BLaER1 treated with 17β-estradiol and CSF1 and Interleukin-3, amounts not matched to agents 10 nM and 100 nM (cell line): ENCODE measurements at regions not wholly inside any gene's neighbourhood (a gene's known extent, or its start where the extent isn't known, plus 50 kb on each side); places are given as distances from the start of the nearest gene placed in this dataset.
"Not testable (repeated sequence)": the region's sequence is repeated elsewhere in the genome, so short reads cannot be mapped to it uniquely, and the experiment has no call there.

Source experiments
- H3K27ac ChIP-seq, 11 experiments: shearing (Covaris generic); formaldehyde crosslinking; 2 replicates each; pipeline ENCODE4 v1.8.1; 2022
- H3K27me3 ChIP-seq, 11 experiments: shearing (Covaris generic); formaldehyde crosslinking; 2 replicates each; pipeline ENCODE4 v1.8.1; 2022
- H3K36me3 ChIP-seq, 11 experiments: shearing (Covaris generic); formaldehyde crosslinking; 2 replicates each; pipeline ENCODE4 v1.8.1; 2022
- H3K4me1 ChIP-seq, 10 experiments: shearing (Covaris generic); formaldehyde crosslinking; 2 replicates each; pipeline ENCODE4 v1.8.1; 2022
- H3K4me2 ChIP-seq, 11 experiments: shearing (Covaris generic); formaldehyde crosslinking; 2 replicates each; pipeline ENCODE4 v1.8.1; 2022
- H3K4me3 ChIP-seq, 10 experiments: shearing (Covaris generic); formaldehyde crosslinking; 2 replicates each; pipeline ENCODE4 v1.8.1; 2022
- H3K9ac ChIP-seq, 11 experiments: shearing (Covaris generic); formaldehyde crosslinking; 2 replicates each; pipeline ENCODE4 v1.8.1; 2022
- H3K9me3 ChIP-seq, 11 experiments: shearing (Covaris generic); formaldehyde crosslinking; replicated peaks in 1 of 11; 2 replicates each; pipeline ENCODE4 v1.8.1; 2022
- H4K20me1 ChIP-seq, 11 experiments: shearing (Covaris generic); formaldehyde crosslinking; 2 replicates each; pipeline ENCODE4 v1.8.1; 2022
- Cebpa-rat ChIP-seq, 11 experiments: shearing (Covaris generic); IDR thresholded peaks; 2 replicates each; pipeline ENCODE4 v1.8.1; 2022

DNA sequence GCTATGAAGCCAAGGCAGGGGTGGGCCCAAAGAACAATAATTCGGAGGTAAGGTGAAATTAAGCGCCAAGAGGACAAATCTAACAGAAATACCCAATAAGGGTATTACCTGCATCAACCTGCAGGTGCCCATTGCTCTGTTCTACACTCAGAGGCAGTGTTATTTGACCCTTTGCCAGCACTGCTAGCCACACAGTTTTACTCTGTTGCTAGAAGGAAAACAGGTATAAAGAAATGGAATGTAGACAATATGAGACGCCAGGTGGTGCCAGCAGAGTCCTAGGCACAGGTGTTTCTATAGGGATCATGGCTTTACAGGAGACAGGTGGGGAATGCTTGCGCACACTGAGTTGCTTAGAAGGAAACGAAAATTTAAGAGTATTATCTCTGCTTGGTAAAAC, 201.3 kb downstream of the HTR1A start:
- no peaks in the 10 kb centered on the region for H3K27me3 ChIP-seq
- no peak overlapping the region for H3K4me3 ChIP-seq
- no peaks in the 10 kb centered on the region for H4K20me1 ChIP-seq
- no peak for TF ChIP-seq Cebpa-rat (IDR thresholded peaks at IDR 0.05)
- H3K27ac ChIP-seq = no peak overlapping the region
- no peaks in the 10 kb centered on the region for H3K9me3 ChIP-seq
- H3K4me2 ChIP-seq = no peak overlapping the region
- H3K36me3 ChIP-seq = no peaks in the 10 kb centered on the region
- no peak overlapping the region for H3K9ac ChIP-seq
- H3K4me1 ChIP-seq = no peaks in the 10 kb centered on the region

DNA sequence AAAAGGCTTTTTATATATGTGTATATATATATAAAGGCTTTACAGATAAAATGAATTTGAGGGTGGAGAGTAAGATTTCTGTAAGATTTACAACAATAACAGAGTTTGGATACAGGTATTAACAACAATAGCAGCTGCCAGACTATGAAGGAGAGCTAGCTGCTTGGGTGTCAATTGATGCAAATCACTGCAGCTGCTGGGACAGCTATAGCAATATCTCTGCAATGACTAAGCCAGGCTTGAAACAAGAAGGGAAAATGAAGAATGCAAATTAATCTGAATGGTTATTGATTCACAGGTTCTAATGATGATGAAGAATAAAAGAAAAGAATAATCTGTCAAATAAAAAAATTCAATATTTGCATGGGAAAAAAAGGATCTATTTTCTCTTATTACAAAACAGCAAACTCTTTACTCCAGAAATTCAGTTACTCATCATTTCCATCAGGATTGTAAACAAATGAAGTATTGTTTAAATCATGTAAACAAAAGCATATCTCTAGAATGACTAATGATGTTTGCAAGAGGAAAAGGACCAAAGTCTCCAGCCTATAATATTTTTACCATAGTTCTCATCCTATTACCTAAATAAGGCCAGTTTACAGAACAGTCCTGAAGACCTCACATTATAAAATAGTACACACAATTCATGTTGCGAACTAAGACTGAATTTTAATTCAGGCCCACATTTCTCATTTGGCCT, 219.0 kb downstream of the HTR1A start:
- no peak overlapping the region for H3K4me2 ChIP-seq
- TF ChIP-seq Cebpa-rat (IDR thresholded peaks at IDR 0.05) = no peak
- H4K20me1 ChIP-seq = no peaks in the 10 kb centered on the region
- peaks cover 0 to 16% (median 4%) of the 10 kb centered on the region in 11 experiments; a peak in 6 of 22 replicates for H3K9me3 ChIP-seq
- H3K27me3 ChIP-seq = no peaks in the 10 kb centered on the region
- no peak overlapping the region for H3K9ac ChIP-seq
- H3K27ac ChIP-seq = no peak overlapping the region
- no peak overlapping the region for H3K4me3 ChIP-seq
- no peaks in the 10 kb centered on the region for H3K4me1 ChIP-seq
- no peaks in the 10 kb centered on the region for H3K36me3 ChIP-seq

DNA sequence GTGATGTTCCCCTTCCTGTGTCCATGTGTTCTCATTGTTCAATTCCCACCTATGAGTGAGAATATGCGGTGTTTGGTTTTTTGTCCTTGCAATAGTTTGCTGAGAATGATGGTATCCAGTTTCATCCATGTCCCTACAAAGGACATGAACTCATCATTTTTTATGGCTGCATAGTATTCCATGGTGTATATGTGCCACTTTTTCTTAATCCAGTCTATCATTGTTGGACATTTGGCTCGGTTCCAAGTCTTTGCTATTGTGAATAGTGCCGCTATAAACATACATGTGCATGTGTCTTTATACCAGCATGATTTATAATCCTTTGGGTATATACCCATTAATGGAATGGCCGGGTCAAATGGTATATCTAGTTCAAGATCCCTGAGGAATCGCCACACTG, 229.4 kb downstream of the HTR1A start:
- H3K36me3 ChIP-seq = not testable (repeated sequence)

DNA sequence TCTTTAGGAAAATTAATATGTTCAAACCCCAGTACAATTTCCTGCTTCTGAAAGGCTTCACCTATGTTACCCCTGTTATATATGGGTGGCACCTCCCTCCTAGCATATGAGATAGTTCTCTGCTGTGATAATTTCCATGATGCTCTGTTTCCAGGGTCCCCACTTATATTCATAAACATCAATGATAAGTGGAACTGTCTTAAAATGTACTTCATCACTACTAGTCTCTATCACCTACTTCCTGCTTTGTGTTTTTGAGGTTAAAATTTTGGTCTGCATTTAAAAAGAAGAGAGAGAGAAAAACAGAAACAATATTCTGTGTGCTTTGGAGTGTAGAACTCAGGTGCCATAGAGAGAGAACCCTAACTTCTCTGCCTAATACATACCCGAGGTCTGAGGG, 234.7 kb downstream of the HTR1A start:
- H3K36me3 ChIP-seq = no peaks in the 10 kb centered on the region
- peaks cover 0 to 38% (median 21%) of the 10 kb centered on the region in 10 experiments; a peak in 14 of 20 replicates for H3K4me1 ChIP-seq
- H3K9me3 ChIP-seq = no peaks in the 10 kb centered on the region
- TF ChIP-seq Cebpa-rat (IDR thresholded peaks at IDR 0.05) = no peak
- peak overlapping the region in 5 of 11 experiments; percentile 8 to 73 (median 65); a peak in 10 of 22 replicates for H3K27ac ChIP-seq
- H3K4me2 ChIP-seq = peak overlapping the region in 6 of 11 experiments; percentile 33 to 57 (median 49); a peak in 8 of 22 replicates
- H3K9ac ChIP-seq = peak overlapping the region in 1 of 11 experiments; percentile 13; a peak in 1 of 22 replicates
- no peaks in the 10 kb centered on the region for H4K20me1 ChIP-seq
- no peak overlapping the region for H3K4me3 ChIP-seq
- no peaks in the 10 kb centered on the region for H3K27me3 ChIP-seq

More for the DNA sequence above, 229.4 kb downstream of the HTR1A start:
- H3K4me3 ChIP-seq, H3K4me1 ChIP-seq, H4K20me1 ChIP-seq, H3K27ac ChIP-seq, H3K27me3 ChIP-seq, H3K9me3 ChIP-seq, H3K4me2 ChIP-seq, H3K9ac ChIP-seq: not testable (repeated sequence)

DNA sequence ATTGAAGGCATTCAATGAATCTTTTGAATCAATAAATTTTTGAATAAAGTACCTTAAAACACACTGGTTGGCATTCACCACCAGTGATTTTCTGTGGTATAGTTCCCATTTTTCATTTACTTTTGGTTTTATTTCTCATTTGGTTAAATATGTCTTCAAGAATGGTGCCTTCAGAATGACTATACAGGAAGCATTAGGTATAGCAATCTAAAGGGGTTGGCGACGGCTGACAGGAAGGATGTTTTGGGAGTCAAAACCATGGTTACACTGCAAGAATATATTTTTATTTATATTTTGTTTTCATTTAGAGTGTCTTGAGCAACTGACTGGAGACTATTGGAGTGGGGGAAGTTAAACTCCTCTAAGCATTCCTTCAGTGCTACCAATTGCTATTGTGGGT, 235.7 kb downstream of the HTR1A start:
- Histone ChIP-seq H3K36me3 (no peaks in the 10 kb centered on the region), H3K27me3 (no peaks in the 10 kb centered on the region), H3K4me1 (peaks cover 0 to 38% (median 21%) of the 10 kb centered on the region in 10 experiments; a peak in 14 of 20 replicates), H3K9ac (peak overlapping the region in 1 of 11 experiments; percentile 29; a peak in 1 of 22 replicates), H4K20me1 (no peaks in the 10 kb centered on the region), H3K4me2 (peak overlapping the region in 7 of 11 experiments; percentile 19 to 57 (median 46); a peak in 12 of 22 replicates), H3K4me3 (no peak overlapping the region), H3K9me3 (0 out of 22 replicates have a peak, but pooled peaks cover 0 to 4% (median 0%) of the 10 kb centered on the region in 11 experiments), H3K27ac (peak overlapping the region in 6 of 11 experiments; percentile 53 to 73 (median 64); a peak in 13 of 22 replicates)
- no peak for TF ChIP-seq Cebpa-rat (IDR thresholded peaks at IDR 0.05)

DNA sequence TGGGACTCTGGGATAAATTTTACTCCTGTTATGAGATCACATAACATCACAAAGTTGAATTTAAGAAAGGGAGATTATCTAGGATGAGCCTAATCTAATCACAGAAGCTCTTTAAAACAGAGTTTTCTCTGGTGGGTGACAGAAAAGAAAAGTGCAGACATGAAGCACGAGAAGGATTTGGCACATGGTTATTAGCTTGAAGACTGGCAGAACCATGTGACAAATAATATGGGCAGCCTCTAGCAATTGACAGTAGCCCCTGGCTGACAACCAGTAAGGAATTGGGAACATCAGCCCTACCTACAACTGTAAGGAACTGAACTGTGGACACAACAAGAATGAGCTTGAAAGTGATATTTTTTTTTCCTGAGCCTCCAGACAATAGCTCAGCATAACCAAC, 243.1 kb downstream of the HTR1A start:
- Histone ChIP-seq H3K27me3 (no peaks in the 10 kb centered on the region), H3K27ac (no peak overlapping the region), H3K36me3 (no peaks in the 10 kb centered on the region), H3K9ac (no peak overlapping the region), H3K4me2 (no peak overlapping the region), H4K20me1 (no peaks in the 10 kb centered on the region), H3K4me1 (peaks cover 0 to 18% (median 6%) of the 10 kb centered on the region in 10 experiments; a peak in 11 of 20 replicates), H3K4me3 (no peak overlapping the region), H3K9me3 (0 out of 22 replicates have a peak, but pooled peaks cover 0 to 4% (median 0%) of the 10 kb centered on the region in 11 experiments)
- no peak for TF ChIP-seq Cebpa-rat (IDR thresholded peaks at IDR 0.05)

DNA sequence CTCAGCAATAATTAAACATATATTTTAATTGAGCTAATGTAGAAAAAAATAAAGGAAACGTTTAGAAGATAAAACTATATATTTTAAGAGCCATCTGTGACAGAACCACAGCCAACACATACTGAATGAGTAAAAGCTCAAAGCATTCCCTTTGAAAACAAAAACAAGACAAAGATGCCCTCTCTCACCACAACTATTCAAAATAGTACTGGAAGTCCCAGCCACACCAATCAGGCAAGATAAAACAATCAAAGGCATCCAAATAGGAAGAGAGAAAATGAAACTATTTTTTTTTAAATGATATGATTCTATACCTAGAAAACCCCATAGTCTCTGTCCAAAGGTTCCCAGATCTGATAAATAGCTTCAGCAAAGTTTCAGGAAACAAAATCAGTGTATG, 262.0 kb downstream of the HTR1A start:
- Histone ChIP-seq H3K36me3 (no peaks in the 10 kb centered on the region), H3K9ac (no peak overlapping the region), H3K4me1 (no peaks in the 10 kb centered on the region), H3K9me3 (no peaks in the 10 kb centered on the region), H4K20me1 (no peaks in the 10 kb centered on the region), H3K4me3 (no peak overlapping the region), H3K27ac (no peak overlapping the region), H3K27me3 (no peaks in the 10 kb centered on the region), H3K4me2 (no peak overlapping the region)
- no peak for TF ChIP-seq Cebpa-rat (IDR thresholded peaks at IDR 0.05)

DNA sequence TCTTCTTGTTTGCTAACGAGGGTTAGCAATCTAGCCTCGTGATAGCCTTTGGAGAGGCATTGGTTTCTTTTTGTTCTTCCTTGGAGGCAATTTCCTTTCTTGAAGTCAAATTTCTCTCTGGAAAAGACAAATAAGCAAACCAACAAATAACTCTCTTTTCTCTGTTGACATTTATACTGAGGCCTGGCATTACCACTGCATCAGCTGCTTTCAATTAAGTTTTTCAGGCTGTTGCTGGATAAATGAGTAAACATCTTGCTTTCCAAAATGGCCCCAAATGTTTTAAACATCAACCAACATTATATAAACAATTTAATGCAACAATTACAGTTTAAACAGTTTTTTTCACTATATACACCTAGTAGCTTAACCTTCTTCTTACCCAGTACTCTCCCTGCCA, 264.4 kb downstream of the HTR1A start:
- H3K9ac ChIP-seq = no peak overlapping the region
- H3K9me3 ChIP-seq = no peaks in the 10 kb centered on the region
- no peak overlapping the region for H3K4me2 ChIP-seq
- H3K4me1 ChIP-seq = no peaks in the 10 kb centered on the region
- H3K27me3 ChIP-seq = no peaks in the 10 kb centered on the region
- H3K36me3 ChIP-seq = no peaks in the 10 kb centered on the region
- H4K20me1 ChIP-seq = no peaks in the 10 kb centered on the region
- no peak for TF ChIP-seq Cebpa-rat (IDR thresholded peaks at IDR 0.05)
- H3K4me3 ChIP-seq = no peak overlapping the region
- H3K27ac ChIP-seq = no peak overlapping the region

DNA sequence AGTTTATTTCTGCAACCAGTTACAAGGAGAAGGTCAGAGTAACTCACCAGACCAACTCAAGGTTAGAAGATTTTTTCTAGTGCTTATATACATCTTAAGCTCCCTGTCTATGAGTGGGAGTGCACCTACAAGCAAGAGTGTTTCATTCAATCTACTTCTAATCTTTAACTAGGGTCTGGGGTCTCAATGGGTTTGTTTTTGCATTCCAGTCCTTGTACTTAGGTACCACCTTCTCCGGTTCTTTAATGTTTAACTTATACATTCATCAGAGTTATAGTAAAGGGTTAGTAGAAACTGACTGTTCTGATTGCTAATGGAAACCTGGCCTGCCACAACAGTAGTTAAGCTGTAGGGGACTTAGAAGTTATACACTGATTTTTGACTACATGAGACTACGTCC, 271.7 kb downstream of the HTR1A start:
- H3K4me1 ChIP-seq = no peaks in the 10 kb centered on the region
- no peak overlapping the region for H3K9ac ChIP-seq
- H3K4me3 ChIP-seq = no peak overlapping the region
- H3K4me2 ChIP-seq = no peak overlapping the region
- H3K27ac ChIP-seq = no peak overlapping the region
- no peaks in the 10 kb centered on the region for H3K36me3 ChIP-seq
- no peaks in the 10 kb centered on the region for H4K20me1 ChIP-seq
- H3K27me3 ChIP-seq = no peaks in the 10 kb centered on the region
- H3K9me3 ChIP-seq = no peaks in the 10 kb centered on the region
- no peak for TF ChIP-seq Cebpa-rat (IDR thresholded peaks at IDR 0.05)
